ENCODE measurements at regions not wholly inside any gene's neighbourhood (a gene's known extent, or its start where the extent isn't known, plus 50 kb on each side); places are given as distances from the start of the nearest gene placed in this dataset.

GRCh38 chr10:54914049-54914448 is 113.0 kb upstream of the PCDH15 start:
- Mint-ChIP-seq H3K27me3 (no peaks in the 10 kb centered on the region), H3K36me3 (ENCODE audit: insufficient read depth) (no peaks in the 10 kb centered on the region), H3K4me3 (ENCODE audit: low read depth) (no peak overlapping the region), H3K9me3 (ENCODE audit: low read depth) (peaks cover 7% of the 10 kb centered on the region), H3K4me1 (ENCODE audit: low read depth) (no peaks in the 10 kb centered on the region), H3K27ac (no peak overlapping the region)
- DNase-seq (ENCODE audit: low spot score, unreplicated experiment), result no peak
- no peak for TF ChIP-seq CTCF (IDR thresholded peaks at IDR 0.05; ENCODE audit: unreplicated experiment)

- Mint-ChIP-seq H3K27me3 (no peaks in the 10 kb centered on the region), H3K27ac (no peak overlapping the region), H3K36me3 (ENCODE audit: insufficient read depth) (no peaks in the 10 kb centered on the region), H3K4me3 (ENCODE audit: low read depth) (no peak overlapping the region), H3K9me3 (ENCODE audit: low read depth) (peaks cover 7% of the 10 kb centered on the region), H3K4me1 (ENCODE audit: low read depth) (no peaks in the 10 kb centered on the region)
- TF ChIP-seq CTCF (IDR thresholded peaks at IDR 0.05; ENCODE audit: unreplicated experiment), result no peak
- DNase-seq (ENCODE audit: low spot score, unreplicated experiment), result no peak
These were observed 108.1 kb upstream of the PCDH15 start for GRCh38 chr10:54909165-54909564.

- H3K9me3 Mint-ChIP-seq (ENCODE audit: low read depth), result peaks cover 7% of the 10 kb centered on the region
- no peak for DNase-seq (ENCODE audit: low spot score, unreplicated experiment)
- no peak for TF ChIP-seq CTCF (IDR thresholded peaks at IDR 0.05; ENCODE audit: unreplicated experiment)
- no peaks in the 10 kb centered on the region for H3K27me3 Mint-ChIP-seq
- H3K4me3 Mint-ChIP-seq (ENCODE audit: low read depth), result no peak overlapping the region
- no peak overlapping the region for H3K27ac Mint-ChIP-seq
- no peaks in the 10 kb centered on the region for H3K36me3 Mint-ChIP-seq (ENCODE audit: insufficient read depth)
- no peaks in the 10 kb centered on the region for H3K4me1 Mint-ChIP-seq (ENCODE audit: low read depth)
These were observed 107.0 kb upstream of the PCDH15 start for GRCh38 chr10:54908019-54908418.

GRCh38 chr10:54906940-54907339 is 105.9 kb upstream of the PCDH15 start:
- Mint-ChIP-seq H3K4me1 (ENCODE audit: low read depth) (no peaks in the 10 kb centered on the region), H3K9me3 (ENCODE audit: low read depth) (no peaks in the 10 kb centered on the region), H3K36me3 (ENCODE audit: insufficient read depth) (no peaks in the 10 kb centered on the region), H3K27me3 (no peaks in the 10 kb centered on the region), H3K4me3 (ENCODE audit: low read depth) (no peak overlapping the region), H3K27ac (no peak overlapping the region)
- TF ChIP-seq CTCF (IDR thresholded peaks at IDR 0.05; ENCODE audit: unreplicated experiment), result no peak
- DNase-seq (ENCODE audit: low spot score, unreplicated experiment), result no peak

GRCh38 chr10:54905578-54906192 is 104.7 kb upstream of the PCDH15 start:
- DNase-seq (ENCODE audit: low spot score, unreplicated experiment), result no peak
- Mint-ChIP-seq H3K4me3 (ENCODE audit: low read depth) (no peak overlapping the region), H3K9me3 (ENCODE audit: low read depth) (no peaks in the 10 kb centered on the region), H3K36me3 (ENCODE audit: insufficient read depth) (no peaks in the 10 kb centered on the region), H3K27ac (no peak overlapping the region), H3K27me3 (no peaks in the 10 kb centered on the region), H3K4me1 (ENCODE audit: low read depth) (no peaks in the 10 kb centered on the region)
- no peak for TF ChIP-seq CTCF (IDR thresholded peaks at IDR 0.05; ENCODE audit: unreplicated experiment)
